Lung (tissue), 11 donors: ENCODE measurements at regions not wholly inside any gene's neighbourhood (a gene's known extent, or its start where the extent isn't known, plus 50 kb on each side); places are given as distances from the start of the nearest gene placed in this dataset.

ENCODE experiments used
- ATAC-seq: fragments of 200-7000 bp; cut with Tn5 transposase; one replicate; pipeline ENCODE4 v1.9.1; 2020; ENCODE audit warnings: moderate number of reproducible peaks; ENCODE audit not compliant: insufficient read depth, low FRiP score
- DNase-seq, 3 donors: peaks; one replicate each; pipeline ENCODE4 v3.0.0-alpha.2; 2013 to 2017
- H3K27ac ChIP-seq, 2 donors: one replicate each; pipeline ENCODE4 v1.5.1; 2013; ENCODE audit warnings: mild to moderate bottlenecking in 2 of 2, moderate library complexity in 2 of 2, control low read depth in 1 of 2, inconsistent platforms in 1 of 2, low read depth in 1 of 2, low read length in 1 of 2
- H3K27me3 ChIP-seq, 3 donors: one replicate each; pipeline ENCODE4 v1.5.1; 2013; ENCODE audit warnings: low read length in 2 of 3; ENCODE audit not compliant: control insufficient read depth in 3 of 3, insufficient read depth in 3 of 3
- H3K36me3 ChIP-seq, 4 donors: one replicate each; pipeline ENCODE4 v1.5.1; 2013; ENCODE audit warnings: low read length in 4 of 4, mild to moderate bottlenecking in 1 of 4, moderate library complexity in 1 of 4; ENCODE audit not compliant: control insufficient read depth in 4 of 4, insufficient read depth in 4 of 4
- H3K4me1 ChIP-seq, 5 donors: one replicate each; pipeline ENCODE4 v1.5.1; 2013; ENCODE audit warnings: low read length in 5 of 5, mild to moderate bottlenecking in 2 of 5, moderate library complexity in 1 of 5; ENCODE audit not compliant: control insufficient read depth in 5 of 5, insufficient read depth in 5 of 5
- H3K4me3 ChIP-seq: one replicate; pipeline ENCODE4 v1.5.1; 2013; ENCODE audit warnings: mild to moderate bottlenecking, control low read depth, moderate library complexity
- H3K9ac ChIP-seq, 2 donors: one replicate each; pipeline ENCODE4 v1.5.1; 2013; ENCODE audit warnings: low read length in 2 of 2, control low read depth in 1 of 2; ENCODE audit not compliant: insufficient read depth in 1 of 2
- H3K9me3 ChIP-seq, 4 donors: one replicate each; pipeline ENCODE4 v1.5.1; 2013; ENCODE audit warnings: low read length in 3 of 4, mild to moderate bottlenecking in 1 of 4, moderate library complexity in 1 of 4; ENCODE audit not compliant: control insufficient read depth in 4 of 4, insufficient read depth in 3 of 4
- WGBS, 2 donors: extraction: QIAGEN DNeasy Blood & Tissue Kit; methylation state at CpG; one replicate each; pipeline ENCODE4 v1.1.7; 2013; 5-methylcytosine and 5-hydroxymethylcytosine counted together
- TF ChIP-seq, protein P1 (sequence below): IDR thresholded peaks from 2 replicates; pipeline ENCODE4 v1.5.1; 2012; ENCODE audit warnings: mild to moderate bottlenecking; ENCODE audit errors: control extremely low read depth, extremely low read depth
- donor health status: control.
- donor health status: control.
- donor health status: Bipolar disorder and iron deficiency.
- donor health status: healthy.
- donor health status: DM: yes; HTN: yes; CAD: no.

- TF ChIP-seq, protein P1, sequence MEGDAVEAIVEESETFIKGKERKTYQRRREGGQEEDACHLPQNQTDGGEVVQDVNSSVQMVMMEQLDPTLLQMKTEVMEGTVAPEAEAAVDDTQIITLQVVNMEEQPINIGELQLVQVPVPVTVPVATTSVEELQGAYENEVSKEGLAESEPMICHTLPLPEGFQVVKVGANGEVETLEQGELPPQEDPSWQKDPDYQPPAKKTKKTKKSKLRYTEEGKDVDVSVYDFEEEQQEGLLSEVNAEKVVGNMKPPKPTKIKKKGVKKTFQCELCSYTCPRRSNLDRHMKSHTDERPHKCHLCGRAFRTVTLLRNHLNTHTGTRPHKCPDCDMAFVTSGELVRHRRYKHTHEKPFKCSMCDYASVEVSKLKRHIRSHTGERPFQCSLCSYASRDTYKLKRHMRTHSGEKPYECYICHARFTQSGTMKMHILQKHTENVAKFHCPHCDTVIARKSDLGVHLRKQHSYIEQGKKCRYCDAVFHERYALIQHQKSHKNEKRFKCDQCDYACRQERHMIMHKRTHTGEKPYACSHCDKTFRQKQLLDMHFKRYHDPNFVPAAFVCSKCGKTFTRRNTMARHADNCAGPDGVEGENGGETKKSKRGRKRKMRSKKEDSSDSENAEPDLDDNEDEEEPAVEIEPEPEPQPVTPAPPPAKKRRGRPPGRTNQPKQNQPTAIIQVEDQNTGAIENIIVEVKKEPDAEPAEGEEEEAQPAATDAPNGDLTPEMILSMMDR = no peak
- DNase-seq = no peak
Measured at GRCh38 chr3:1495466-1495865, 402.6 kb downstream of the CNTN6 start.

DNA sequence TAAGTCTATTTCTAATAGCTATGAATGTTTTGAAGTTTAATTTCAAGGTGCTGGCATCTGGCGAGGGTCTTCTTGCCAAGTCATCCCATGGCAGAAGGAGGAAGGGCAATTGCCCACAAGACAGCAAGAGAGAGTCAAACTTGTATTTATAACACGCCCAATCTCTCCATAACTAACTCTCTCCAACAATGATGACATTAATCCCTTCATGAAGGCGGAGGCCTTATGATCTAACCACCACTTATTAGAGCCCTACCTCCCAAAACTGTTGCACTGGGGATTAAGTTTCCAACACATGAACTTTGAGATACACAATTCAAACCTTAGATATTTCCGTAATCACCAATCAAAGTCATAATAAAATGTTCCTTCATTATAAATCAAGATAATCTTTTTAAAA lies 406.9 kb downstream of the CNTN6 start:
- Histone ChIP-seq H3K9me3 (no peaks in the 10 kb centered on the region), H3K4me3 (no peak overlapping the region), H3K9ac (no peak overlapping the region), H3K27me3 (no peaks in the 10 kb centered on the region), H3K4me1 (no peaks in the 10 kb centered on the region), H3K27ac (no peak overlapping the region), H3K36me3 (no peaks in the 10 kb centered on the region)
- ATAC-seq (no peak), DNase-seq (no peak)
- TF ChIP-seq, protein P1 = no peak
- WGBS, 2 donors = 71 to 80% methylated on average over 4 of the region's 4 CpGs

More at GRCh38 chr3:1495466-1495865, 402.6 kb downstream of the CNTN6 start:
- ATAC-seq = no peak
- H3K4me3 ChIP-seq = no peak overlapping the region
- H3K36me3 ChIP-seq = no peaks in the 10 kb centered on the region
- H3K27ac ChIP-seq = no peak overlapping the region
- no peaks in the 10 kb centered on the region for H3K4me1 ChIP-seq
- no peaks in the 10 kb centered on the region for H3K9me3 ChIP-seq
- no peak overlapping the region for H3K9ac ChIP-seq
- H3K27me3 ChIP-seq = no peaks in the 10 kb centered on the region

- Histone ChIP-seq H3K9ac (no peak overlapping the region), H3K4me1 (no peaks in the 10 kb centered on the region), H3K36me3 (no peaks in the 10 kb centered on the region), H3K27me3 (no peaks in the 10 kb centered on the region), H3K27ac (no peak overlapping the region), H3K9me3 (no peaks in the 10 kb centered on the region), H3K4me3 (no peak overlapping the region)
- ATAC-seq = no peak
- DNase-seq = no peak
- TF ChIP-seq, protein P1 = no peak
- WGBS, 2 donors = 75 to 81% methylated on average over 6 of the region's 6 CpGs
Measured at GRCh38 chr3:1501406-1502115, 408.7 kb downstream of the CNTN6 start.

DNA sequence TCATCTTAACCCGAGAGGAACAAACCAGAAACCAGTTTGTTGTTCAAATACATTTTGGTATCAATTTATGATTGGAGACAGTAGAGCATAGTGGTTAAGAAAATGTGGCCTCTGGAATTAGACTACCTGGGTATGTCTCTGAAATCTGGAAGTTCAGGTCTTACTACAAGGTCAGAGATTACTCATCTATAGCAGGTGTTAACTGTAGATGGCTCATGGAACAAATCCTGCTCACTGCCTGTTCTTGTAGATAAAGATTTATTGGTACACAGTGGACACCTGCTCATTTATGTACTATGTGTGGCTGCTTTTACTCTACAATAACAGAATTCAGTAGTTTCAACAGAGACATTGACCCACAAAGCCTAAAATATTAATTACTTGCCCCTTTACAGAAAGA lies 413.3 kb downstream of the CNTN6 start:
- no peak overlapping the region for H3K4me3 ChIP-seq
- H3K4me1 ChIP-seq = no peaks in the 10 kb centered on the region
- no peak for ATAC-seq
- no peak for DNase-seq
- H3K9ac ChIP-seq = no peak overlapping the region
- H3K36me3 ChIP-seq = no peaks in the 10 kb centered on the region
- H3K27ac ChIP-seq = no peak overlapping the region
- no peaks in the 10 kb centered on the region for H3K9me3 ChIP-seq
- TF ChIP-seq, protein P1 = no peak
- H3K27me3 ChIP-seq = no peaks in the 10 kb centered on the region
- 63% methylated on average over 1 of the region's 1 CpG for WGBS, 2 donors
